MM.1S (cell line): ENCODE measurements at regions not wholly inside any gene's neighbourhood (a gene's known extent, or its start where the extent isn't known, plus 50 kb on each side); places are given as distances from the start of the nearest gene placed in this dataset.

ENCODE experiments used
- CTCF ChIP-seq: fragments of 300-600 bp; sonication (generic); IDR thresholded peaks from 2 replicates; pipeline ENCODE4 v1.5.1; 2016; ENCODE audit warnings: antibody characterized with exemption, low read length, mixed read lengths
- EZH2 ChIP-seq: fragments of 300-600 bp; sonication (generic); optimal IDR thresholded peaks from 2 replicates; pipeline ENCODE3; 2017; ENCODE audit warnings: low read depth, mild to moderate bottlenecking, antibody characterized with exemption, low read length, mixed read lengths
- EZH2phosphoT487 ChIP-seq: fragments of 300-600 bp; sonication (generic); IDR thresholded peaks from 2 replicates; pipeline ENCODE4 v1.6.1; 2018; ENCODE audit warnings: antibody characterized with exemption, low read length

GRCh38 chr7:42342381-42342780 lies 105.4 kb upstream of the GLI3 start:
- no peak for TF ChIP-seq CTCF
- no peak for TF ChIP-seq EZH2
- TF ChIP-seq EZH2phosphoT487: no peak
